Ishikawa (cell line): ENCODE measurements at regions not wholly inside any gene's neighbourhood (a gene's known extent, or its start where the extent isn't known, plus 50 kb on each side); places are given as distances from the start of the nearest gene placed in this dataset.

ENCODE experiments used
- EP300 ChIP-seq: IDR thresholded peaks from 2 replicates; pipeline ENCODE4 v1.6.1; 2012; ENCODE audit warnings: borderline replicate concordance
- RAD21 ChIP-seq: IDR thresholded peaks from 2 replicates; pipeline ENCODE4 v1.6.1; 2012; ENCODE audit warnings: low read depth
- TAF1 ChIP-seq: IDR thresholded peaks from 2 replicates; pipeline ENCODE4 v1.6.1; 2012; ENCODE audit warnings: low read depth, mild to moderate bottlenecking
- YY1 ChIP-seq: IDR thresholded peaks from 2 replicates; pipeline ENCODE4 v1.6.1; 2012; ENCODE audit warnings: low read depth
- TF ChIP-seq, protein P1 (sequence below): IDR thresholded peaks from 2 replicates; pipeline ENCODE4 v1.6.1; 2012

DNA sequence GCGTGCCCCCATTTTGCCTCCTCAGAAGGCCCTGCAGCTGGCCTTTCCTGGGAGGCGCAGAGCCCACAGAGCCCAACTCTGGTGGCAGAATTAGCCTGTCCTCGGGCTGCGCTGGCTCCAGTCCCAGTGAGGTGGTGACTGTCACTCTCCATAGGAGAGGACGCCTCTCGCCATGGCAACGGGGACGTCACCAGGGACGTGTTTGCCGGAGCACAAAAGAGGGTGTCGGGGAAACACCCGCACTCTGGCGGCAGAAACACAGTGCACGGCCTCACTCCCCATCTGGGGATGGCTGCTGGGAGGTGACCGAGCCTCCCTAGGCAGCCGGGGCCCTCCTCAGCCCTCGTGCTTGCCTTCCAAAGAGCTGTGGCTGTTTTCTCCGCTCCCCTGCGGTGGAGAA is 50.2 kb upstream of the NCOR2 start:
- TF ChIP-seq TAF1 (no peak), EP300 (no peak), YY1 (no peak), RAD21 (no peak)
- TF ChIP-seq, protein P1, sequence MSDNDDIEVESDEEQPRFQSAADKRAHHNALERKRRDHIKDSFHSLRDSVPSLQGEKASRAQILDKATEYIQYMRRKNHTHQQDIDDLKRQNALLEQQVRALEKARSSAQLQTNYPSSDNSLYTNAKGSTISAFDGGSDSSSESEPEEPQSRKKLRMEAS: no peak
